Ovary (tissue), 7 donors: ENCODE measurements at regions not wholly inside any gene's neighbourhood (a gene's known extent, or its start where the extent isn't known, plus 50 kb on each side); places are given as distances from the start of the nearest gene placed in this dataset.

Source experiments
- DNase-seq, 5 donors: peaks; one replicate each; pipeline ENCODE4 v3.0.0-alpha.2; 2019 to 2020
- H3K27ac ChIP-seq, 2 donors: fragments of 200-600 bp; one replicate each; pipeline versions ENCODE4 v1.5.1 to v1.8.0; 2019 to 2022
- H3K27me3 ChIP-seq: fragments of 200-600 bp; one replicate; pipeline ENCODE4 v1.8.0; 2022
- H3K36me3 ChIP-seq: fragments of 200-600 bp; sonication (generic); one replicate; pipeline ENCODE4 v1.5.1; 2019
- H3K4me1 ChIP-seq: one replicate; pipeline ENCODE4 v1.8.1; 2013; ENCODE audit warnings: mild to moderate bottlenecking, moderate library complexity; ENCODE audit not compliant: insufficient read depth
- H3K4me3 ChIP-seq: fragments of 200-600 bp; sonication (generic); one replicate; pipeline ENCODE4 v1.5.1; 2017
- H3K9me3 ChIP-seq, 2 donors: fragments of 200-600 bp in 1 of 2; sonication (generic) in 1 of 2; one replicate each; pipeline versions ENCODE4 v1.5.1 to v1.8.1; 2013 to 2019; ENCODE audit warnings: mild to moderate bottlenecking in 1 of 2, moderate library complexity in 1 of 2
- CTCF ChIP-seq, 3 donors: fragments of 450-650 bp in 2 of 3; fragments of 200-600 bp in 1 of 3; IDR thresholded peaks; one replicate each; pipeline versions ENCODE4 v1.5.1 to v1.8.0; 2016 to 2022; ENCODE audit warnings: antibody characterized with exemption in 3 of 3, mild to moderate bottlenecking in 1 of 3
- EP300 ChIP-seq: sonication (generic); formaldehyde crosslinking; IDR thresholded peaks from one replicate; pipeline ENCODE4 v1.6.1; 2017; ENCODE audit warnings: antibody characterized with exemption
- POLR2A ChIP-seq: fragments of 450-650 bp; IDR thresholded peaks from one replicate; pipeline ENCODE4 v1.6.1; 2017; ENCODE audit warnings: antibody characterized with exemption, mild to moderate bottlenecking, moderate library complexity
- WGBS, 3 donors: extraction: QIAGEN DNeasy Blood & Tissue Kit in 1 of 3; methylation state at CpG; one replicate each; pipeline versions ENCODE4 v1.1.5 to v1.1.7; 2013 to 2017; 5-methylcytosine and 5-hydroxymethylcytosine counted together
- intact Hi-C, 4 donors: fragments of 100-400 bp; cut with DNase I; formaldehyde crosslinking; loops; one replicate each; pipeline versions ENCODE4 v1.11.0 to v1.15.1; 2022 to 2023
- donor health status: DM: no; HTN: no; CAD: no; lungs with moderate emphysema.
- donor health status: DM: no; HTN: no; CAD: no.
- donor health status: Bipolar disorder and iron deficiency.
- donor health status: DM: no; HTN: no; CAD: no.
- donor health status: DM: yes; HTN: yes; CAD: no.

- TF ChIP-seq EP300 (no peak), CTCF (IDR thresholded peaks at IDR 0.05) (no peak), POLR2A (no peak)
- intact Hi-C loops: no loop called here
- Histone ChIP-seq H3K4me1 (no peaks in the 10 kb centered on the region), H3K27me3 (no peaks in the 10 kb centered on the region), H3K9me3 (no peaks in the 10 kb centered on the region), H3K27ac (no peak overlapping the region), H3K36me3 (no peaks in the 10 kb centered on the region), H3K4me3 (no peak overlapping the region)
- 44 to 60% (median 47%) methylated on average over 5 of the region's 5 CpGs for WGBS, 3 donors
- no peak for DNase-seq
Measured at GRCh38 chr5:130724658-130725057, 440.4 kb downstream of the HINT1 start.

GRCh38 chr5:130720355-130720754 lies 444.7 kb downstream of the HINT1 start:
- H3K4me1 ChIP-seq: no peaks in the 10 kb centered on the region
- TF ChIP-seq EP300 (no peak), CTCF (IDR thresholded peaks at IDR 0.05) (no peak), POLR2A (no peak)
- no peaks in the 10 kb centered on the region for H3K27me3 ChIP-seq
- no peak overlapping the region for H3K4me3 ChIP-seq
- WGBS, 3 donors: 19 to 26% (median 19%) methylated on average over 1 of the region's 1 CpG
- H3K36me3 ChIP-seq: no peaks in the 10 kb centered on the region
- H3K27ac ChIP-seq: no peak overlapping the region
- no peaks in the 10 kb centered on the region for H3K9me3 ChIP-seq
- intact Hi-C loops: no loop called here
- DNase-seq: no peak

GRCh38 chr5:130715541-130715940 lies 449.5 kb downstream of the HINT1 start:
- no peak for DNase-seq
- no peak overlapping the region for H3K27ac ChIP-seq
- no peak for TF ChIP-seq CTCF (IDR thresholded peaks at IDR 0.05)
- intact Hi-C loops: no loop called here
- no peaks in the 10 kb centered on the region for H3K27me3 ChIP-seq
- no peaks in the 10 kb centered on the region for H3K9me3 ChIP-seq
- H3K4me3 ChIP-seq: no peak overlapping the region
- no peaks in the 10 kb centered on the region for H3K36me3 ChIP-seq
- WGBS, 3 donors: 78 to 80% (median 80%) methylated on average over 3 of the region's 3 CpGs
- H3K4me1 ChIP-seq: no peaks in the 10 kb centered on the region

GRCh38 chr5:130714200-130714599 lies 450.9 kb downstream of the HINT1 start:
- Histone ChIP-seq H3K4me1 (no peaks in the 10 kb centered on the region), H3K36me3 (no peaks in the 10 kb centered on the region), H3K27me3 (no peaks in the 10 kb centered on the region), H3K9me3 (no peaks in the 10 kb centered on the region), H3K4me3 (no peak overlapping the region), H3K27ac (no peak overlapping the region)
- DNase-seq: no peak
- 82 to 92% (median 87%) methylated on average over 1 of the region's 1 CpG for WGBS, 3 donors
- TF ChIP-seq EP300 (no peak), CTCF (IDR thresholded peaks at IDR 0.05) (no peak), POLR2A (no peak)
- intact Hi-C loops: no loop called here

GRCh38 chr5:130712324-130712723 lies 452.7 kb downstream of the HINT1 start:
- Histone ChIP-seq H3K27me3 (no peaks in the 10 kb centered on the region), H3K4me3 (no peak overlapping the region), H3K36me3 (no peaks in the 10 kb centered on the region), H3K4me1 (no peaks in the 10 kb centered on the region), H3K27ac (no peak overlapping the region), H3K9me3 (no peaks in the 10 kb centered on the region)
- no peak for DNase-seq
- WGBS, 3 donors: 73 to 86% (median 75%) methylated on average over 1 of the region's 1 CpG
- intact Hi-C loops: no loop called here
- no peak for TF ChIP-seq CTCF (IDR thresholded peaks at IDR 0.05)
- no peak for TF ChIP-seq POLR2A
- TF ChIP-seq EP300: no peak
